ELF-1 (cell line): ENCODE measurements at regions not wholly inside any gene's neighbourhood (a gene's known extent, or its start where the extent isn't known, plus 50 kb on each side); places are given as distances from the start of the nearest gene placed in this dataset.
A peak's percentile ranks its signal among the peaks of the same experiment; 100 is the strongest.
"Not testable (repeated sequence)": the region's sequence is repeated elsewhere in the genome, so short reads cannot be mapped to it uniquely, and the experiment has no call there.

Experiments
- DNase-seq: peaks from one replicate; pipeline ENCODE4 v3.0.0-alpha.2; 2016; ENCODE audit warnings: low read depth, low spot score

DNA sequence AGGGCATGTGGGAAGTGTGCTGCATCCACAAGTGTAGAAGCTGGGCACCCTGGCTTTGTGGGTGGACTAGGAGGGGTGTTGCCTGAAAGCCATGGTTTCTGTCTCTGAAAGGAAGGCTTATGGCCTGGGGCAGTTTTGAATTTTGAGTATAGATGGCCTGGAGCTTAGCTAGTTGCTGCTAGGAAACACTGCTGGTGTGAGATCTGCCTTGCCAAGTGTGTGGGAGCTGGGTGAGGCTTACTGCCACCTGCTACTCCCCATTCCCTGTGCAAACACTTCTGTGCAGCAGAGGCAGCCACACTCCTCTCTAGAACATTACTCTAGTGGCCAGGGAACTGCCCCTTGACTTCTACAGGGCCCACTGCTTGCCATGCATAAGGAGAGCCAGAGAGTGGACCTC is 831.7 kb upstream of the LRRTM1 start:
- no peak for DNase-seq

DNA sequence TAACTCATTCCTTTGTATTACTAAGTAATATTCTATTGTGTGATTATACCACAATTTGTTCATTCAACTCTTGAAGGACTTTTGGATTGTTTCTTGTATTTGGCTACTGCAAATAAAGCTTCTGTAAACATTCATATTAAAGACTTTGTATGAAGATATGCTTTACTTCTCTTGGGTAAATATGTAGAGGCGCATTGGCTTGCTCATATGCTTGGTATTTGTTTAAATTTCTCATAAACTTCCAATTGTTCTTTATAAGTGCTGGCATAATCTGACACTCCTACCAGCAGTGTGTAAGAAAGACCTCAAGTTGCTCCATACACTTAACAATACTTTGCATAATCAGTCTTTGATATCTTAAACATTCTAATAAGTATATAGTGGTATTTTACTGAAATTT is 792.8 kb upstream of the LRRTM1 start:
- no peak for DNase-seq

- peak; percentile 54 for DNase-seq
Observed at GRCh38 chr2:81093031-81093430, 788.5 kb upstream of the LRRTM1 start.

- DNase-seq = no peak
Observed at GRCh38 chr2:81087646-81088045, 783.1 kb upstream of the LRRTM1 start.

- no peak for DNase-seq
Observed at GRCh38 chr2:81084101-81084500, 779.5 kb upstream of the LRRTM1 start.

DNA sequence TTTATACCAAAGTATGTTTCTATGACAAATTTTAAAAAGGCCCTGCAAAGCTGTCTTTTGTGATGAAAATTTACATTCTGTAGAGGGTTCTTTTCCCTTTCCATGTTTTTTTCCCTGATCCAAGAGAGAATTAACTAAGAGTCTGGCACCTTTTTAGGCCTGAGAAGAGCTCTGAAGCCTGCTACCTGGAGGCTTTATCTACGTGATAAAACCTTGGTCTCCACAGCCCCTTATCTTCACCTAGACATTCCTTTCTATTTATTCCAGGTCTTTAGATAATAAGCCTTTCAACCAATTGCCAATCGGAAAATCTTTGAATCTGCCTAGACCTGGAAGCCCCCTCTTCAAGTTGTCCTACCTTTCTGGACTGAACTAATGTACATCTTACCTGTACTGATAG is 774.1 kb upstream of the LRRTM1 start:
- DNase-seq = peak; percentile 23

DNA sequence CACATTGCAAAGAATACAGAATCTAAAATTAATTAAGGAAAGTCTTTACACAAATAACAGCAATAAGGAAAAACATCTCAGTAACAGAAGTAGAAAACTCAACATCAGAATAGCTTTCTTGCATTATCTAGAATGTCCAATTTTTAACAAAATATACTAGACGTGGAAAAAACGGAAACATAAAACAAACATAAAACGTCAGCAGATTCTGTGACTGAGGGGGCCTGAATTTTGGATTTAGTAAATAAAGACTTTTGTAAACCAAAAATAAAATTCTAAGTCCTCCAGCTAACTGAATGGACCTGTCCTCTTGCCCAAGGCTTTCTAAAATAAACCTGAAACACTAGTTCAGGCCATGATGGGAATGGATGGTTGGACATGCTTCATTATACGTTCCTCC is 773.5 kb upstream of the LRRTM1 start:
- DNase-seq = peak; percentile 37

- peak; percentile 90 for DNase-seq
Observed at GRCh38 chr2:81077396-81077795, 772.8 kb upstream of the LRRTM1 start.

GRCh38 chr2:81073412-81073811 is 768.9 kb upstream of the LRRTM1 start:
- DNase-seq = no peak

GRCh38 chr2:81068144-81068543 is 763.6 kb upstream of the LRRTM1 start:
- DNase-seq = no peak

DNA sequence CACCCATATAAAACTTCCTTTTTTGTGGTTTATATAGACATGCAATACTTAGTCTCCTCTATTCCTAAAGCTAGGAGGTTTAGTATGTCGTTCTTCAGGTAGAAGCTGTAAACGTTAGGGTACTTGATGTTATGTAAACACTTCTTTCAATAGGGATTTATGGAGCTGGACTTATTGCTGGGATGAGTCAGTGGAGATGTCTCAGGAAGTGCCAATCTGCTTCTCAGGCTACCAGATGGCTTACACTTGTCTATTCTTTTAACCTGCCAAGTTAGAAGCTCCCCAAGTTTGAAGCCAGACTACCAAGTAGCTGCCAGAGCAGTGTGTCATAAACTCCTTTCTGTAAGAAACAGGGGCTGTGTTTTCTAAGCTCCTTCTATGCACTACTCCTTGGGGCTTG is 756.5 kb upstream of the LRRTM1 start:
- DNase-seq = no peak

- DNase-seq = no peak
Observed at GRCh38 chr2:81050580-81051095, 746.1 kb upstream of the LRRTM1 start.

- no peak for DNase-seq
Observed at GRCh38 chr2:81043681-81044080, 739.1 kb upstream of the LRRTM1 start.

DNA sequence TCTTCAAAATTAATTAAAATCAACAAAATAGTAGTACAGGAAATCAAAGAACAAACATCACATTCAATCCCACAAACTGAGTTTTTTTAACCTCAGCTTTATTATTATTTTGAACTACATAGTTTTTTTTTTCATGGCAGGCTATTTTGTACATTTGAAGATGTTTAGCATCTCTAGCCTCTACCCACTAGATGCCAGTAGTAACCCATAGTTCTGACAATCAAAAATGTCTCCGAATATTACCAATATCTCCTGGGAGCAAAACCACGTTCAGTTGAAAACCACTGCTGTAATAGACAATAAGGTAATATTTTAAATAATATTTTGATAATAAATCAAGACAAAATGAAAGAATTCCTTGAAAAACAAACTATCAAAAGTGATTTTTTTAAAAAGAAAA is 702.6 kb upstream of the LRRTM1 start:
- no peak for DNase-seq

DNA sequence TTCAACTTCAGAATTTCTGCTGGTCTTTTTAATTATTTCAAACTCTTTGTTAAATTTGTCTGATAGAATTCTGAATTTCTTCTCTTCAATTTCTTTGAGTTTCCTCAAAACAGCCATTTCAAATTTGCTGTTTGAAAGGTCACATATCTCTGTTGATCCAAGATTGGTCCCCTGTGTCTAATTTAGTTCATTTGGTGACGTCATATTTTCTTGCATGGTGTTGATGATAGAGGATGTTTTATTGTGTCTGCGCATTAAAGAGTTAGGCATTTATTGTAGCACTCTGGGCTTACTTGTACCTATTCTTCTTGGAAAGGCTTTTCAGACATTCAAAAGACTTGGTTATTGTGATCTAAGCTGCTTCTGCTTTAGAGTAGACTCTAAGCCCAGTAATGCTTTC is 698.4 kb upstream of the LRRTM1 start:
- DNase-seq = no peak

GRCh38 chr2:80987466-80987865 is 682.9 kb upstream of the LRRTM1 start:
- no peak for DNase-seq

DNA sequence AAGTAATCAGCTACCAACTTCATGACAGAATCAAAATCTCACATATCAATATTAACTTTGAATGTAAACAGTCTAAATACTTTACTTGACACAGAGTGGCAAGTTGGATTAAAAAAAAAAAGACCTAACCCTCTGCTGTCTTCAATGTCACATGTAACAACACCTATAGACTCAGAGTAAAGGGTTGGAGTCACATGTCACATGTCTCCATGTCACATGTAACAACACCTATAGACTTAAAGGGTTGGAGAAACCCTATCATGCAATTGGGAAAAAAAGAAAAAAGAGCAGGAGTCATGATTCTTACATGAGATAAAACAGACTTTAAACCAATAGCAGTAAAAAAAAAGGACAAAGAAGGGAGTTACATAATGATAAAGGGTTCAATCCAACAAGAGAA is 665.3 kb upstream of the LRRTM1 start:
- no peak for DNase-seq

DNA sequence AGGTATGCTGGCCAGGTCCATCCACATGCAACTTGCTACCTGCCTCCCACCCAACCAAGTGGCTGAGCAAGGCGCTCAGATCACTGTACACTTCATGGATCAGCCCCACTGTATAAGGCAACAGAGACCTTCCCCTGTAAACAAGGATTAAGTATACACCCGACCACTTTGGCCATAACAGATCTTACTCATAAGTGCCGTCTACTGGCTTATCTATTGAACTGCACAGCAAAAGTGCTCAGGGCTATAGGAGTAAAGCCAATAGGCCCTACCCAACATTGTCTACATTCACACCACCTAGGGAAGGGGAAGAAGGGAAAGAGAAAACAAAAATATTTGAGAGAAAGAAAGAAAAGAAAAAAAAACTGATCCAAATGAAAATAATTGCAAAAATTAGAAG is 663.9 kb upstream of the LRRTM1 start:
- peak; percentile 4 for DNase-seq

- DNase-seq = no peak
Observed at GRCh38 chr2:80947601-80948130, 643.1 kb upstream of the LRRTM1 start.

DNA sequence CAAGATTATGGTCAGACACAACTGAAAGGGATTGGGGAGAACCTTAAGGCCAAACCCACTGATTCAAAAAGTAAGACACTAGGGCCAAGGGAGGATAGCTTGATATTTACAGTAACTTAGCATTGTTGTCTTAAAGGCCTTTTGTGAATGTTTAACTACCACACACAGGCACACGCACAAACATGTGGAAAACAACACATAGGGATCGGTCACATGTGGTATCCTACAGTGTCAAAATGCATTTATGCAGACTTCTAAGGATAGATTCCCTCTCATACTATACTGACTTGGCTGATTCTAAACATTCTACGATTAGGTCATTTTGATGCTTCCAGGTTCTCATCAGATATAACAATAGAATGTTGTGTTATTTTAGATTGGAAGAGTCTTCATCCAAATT is 638.9 kb upstream of the LRRTM1 start:
- DNase-seq = no peak

DNA sequence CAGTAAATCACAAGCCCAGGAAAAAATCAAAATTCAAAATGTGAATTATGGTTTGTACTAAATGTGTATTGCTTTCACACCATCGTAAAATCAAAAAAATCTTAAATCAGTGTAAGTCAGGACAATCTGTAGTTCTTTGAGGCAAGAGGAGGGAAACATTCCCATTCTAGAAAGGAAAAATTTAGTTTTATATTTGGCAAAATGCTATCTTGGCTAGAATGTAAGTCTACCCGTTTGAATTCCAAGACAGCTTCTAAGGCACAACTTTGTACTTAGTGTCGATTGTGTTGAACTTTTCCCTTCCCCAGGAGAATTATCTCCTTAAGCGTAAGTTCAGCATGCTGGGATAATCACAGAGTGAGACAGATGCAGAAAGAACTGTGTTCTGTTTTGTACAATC is 638.2 kb upstream of the LRRTM1 start:
- DNase-seq = no peak

GRCh38 chr2:80938463-80938862 is 633.9 kb upstream of the LRRTM1 start:
- DNase-seq = no peak

DNA sequence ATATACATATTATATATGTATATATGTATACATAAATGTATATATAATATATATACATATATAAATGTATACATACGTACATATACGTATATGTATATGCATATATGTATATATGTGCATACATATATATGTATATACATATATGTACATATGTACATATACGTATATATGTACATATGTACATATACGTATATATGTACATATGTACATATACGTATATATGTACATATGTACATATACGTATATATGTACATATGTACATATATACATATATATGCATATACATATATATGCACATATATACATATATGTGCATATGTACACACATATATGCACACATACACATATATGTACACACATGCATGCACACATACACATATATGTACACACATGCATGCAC is 627.3 kb upstream of the LRRTM1 start:
- DNase-seq = not testable (repeated sequence)

DNA sequence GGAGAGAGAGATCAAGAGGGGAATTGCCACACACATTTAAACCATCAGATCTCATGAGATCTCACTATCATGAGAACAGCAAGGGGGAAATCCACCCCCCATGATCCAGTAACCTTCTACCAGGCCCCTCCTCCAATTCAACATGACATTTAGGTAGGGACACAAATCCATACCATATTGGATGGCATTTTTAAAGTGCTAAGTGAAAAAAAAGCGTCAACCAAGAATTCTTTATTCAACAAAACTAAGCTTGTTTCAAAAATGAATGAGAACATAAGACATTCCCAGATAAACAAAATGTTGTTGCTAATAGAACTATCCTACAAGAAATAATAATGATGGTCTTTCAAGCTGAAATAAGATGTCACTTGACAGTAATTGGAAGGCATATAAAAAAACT is 626.2 kb upstream of the LRRTM1 start:
- no peak for DNase-seq
